PFSK-1 (cell line): ENCODE measurements at regions not wholly inside any gene's neighbourhood (a gene's known extent, or its start where the extent isn't known, plus 50 kb on each side); places are given as distances from the start of the nearest gene placed in this dataset.

ENCODE experiments used
- POLR2AphosphoS5 ChIP-seq: IDR thresholded peaks from 2 replicates; pipeline ENCODE4 v1.6.1; 2012; ENCODE audit warnings: low read depth, mild to moderate bottlenecking, control low read depth, low read length, moderate library complexity
- TAF1 ChIP-seq: IDR thresholded peaks from 2 replicates; pipeline ENCODE4 v1.6.1; 2012; ENCODE audit warnings: low read length, control low read depth, borderline replicate concordance; ENCODE audit not compliant: insufficient read depth
- TF ChIP-seq, protein P1 (sequence below), 2 experiments: IDR thresholded peaks; 2 replicates each; pipeline versions ENCODE4 v1.6.1 to v1.8.0; 2011 to 2012; ENCODE audit warnings: low read depth in 2 of 2, low read length in 2 of 2, control low read depth in 1 of 2, inconsistent platforms in 1 of 2, mild to moderate bottlenecking in 1 of 2, moderate library complexity in 1 of 2; ENCODE audit not compliant: insufficient read depth in 1 of 2

DNA sequence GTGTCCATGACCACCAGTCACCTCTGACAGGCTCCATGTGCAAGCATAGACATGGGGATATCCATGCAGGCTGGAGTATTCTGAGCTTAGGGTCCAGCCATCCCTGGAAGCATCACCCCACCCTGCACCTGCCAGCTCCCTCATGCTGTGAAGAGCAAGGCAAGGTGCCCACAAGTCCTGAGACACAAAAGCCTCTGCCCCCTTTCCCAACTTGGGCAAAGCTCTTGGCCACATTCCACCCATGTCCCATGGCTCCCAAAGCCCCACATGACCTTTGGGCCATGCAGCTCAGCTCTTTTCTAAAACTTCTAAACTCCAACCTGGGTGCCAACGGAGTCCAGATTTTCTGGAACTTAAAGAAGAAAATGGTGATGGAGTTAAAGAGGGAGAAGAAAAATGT lies 99.8 kb upstream of the SH3BP4 start:
- TF ChIP-seq POLR2AphosphoS5 (no peak), TAF1 (no peak)
- TF ChIP-seq, protein P1, sequence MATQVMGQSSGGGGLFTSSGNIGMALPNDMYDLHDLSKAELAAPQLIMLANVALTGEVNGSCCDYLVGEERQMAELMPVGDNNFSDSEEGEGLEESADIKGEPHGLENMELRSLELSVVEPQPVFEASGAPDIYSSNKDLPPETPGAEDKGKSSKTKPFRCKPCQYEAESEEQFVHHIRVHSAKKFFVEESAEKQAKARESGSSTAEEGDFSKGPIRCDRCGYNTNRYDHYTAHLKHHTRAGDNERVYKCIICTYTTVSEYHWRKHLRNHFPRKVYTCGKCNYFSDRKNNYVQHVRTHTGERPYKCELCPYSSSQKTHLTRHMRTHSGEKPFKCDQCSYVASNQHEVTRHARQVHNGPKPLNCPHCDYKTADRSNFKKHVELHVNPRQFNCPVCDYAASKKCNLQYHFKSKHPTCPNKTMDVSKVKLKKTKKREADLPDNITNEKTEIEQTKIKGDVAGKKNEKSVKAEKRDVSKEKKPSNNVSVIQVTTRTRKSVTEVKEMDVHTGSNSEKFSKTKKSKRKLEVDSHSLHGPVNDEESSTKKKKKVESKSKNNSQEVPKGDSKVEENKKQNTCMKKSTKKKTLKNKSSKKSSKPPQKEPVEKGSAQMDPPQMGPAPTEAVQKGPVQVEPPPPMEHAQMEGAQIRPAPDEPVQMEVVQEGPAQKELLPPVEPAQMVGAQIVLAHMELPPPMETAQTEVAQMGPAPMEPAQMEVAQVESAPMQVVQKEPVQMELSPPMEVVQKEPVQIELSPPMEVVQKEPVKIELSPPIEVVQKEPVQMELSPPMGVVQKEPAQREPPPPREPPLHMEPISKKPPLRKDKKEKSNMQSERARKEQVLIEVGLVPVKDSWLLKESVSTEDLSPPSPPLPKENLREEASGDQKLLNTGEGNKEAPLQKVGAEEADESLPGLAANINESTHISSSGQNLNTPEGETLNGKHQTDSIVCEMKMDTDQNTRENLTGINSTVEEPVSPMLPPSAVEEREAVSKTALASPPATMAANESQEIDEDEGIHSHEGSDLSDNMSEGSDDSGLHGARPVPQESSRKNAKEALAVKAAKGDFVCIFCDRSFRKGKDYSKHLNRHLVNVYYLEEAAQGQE (IDR thresholded peaks at IDR 0.05; ENCODE audit: insufficient read depth in 1 of 2, low read depth in 2 of 2, low read length in 2 of 2): no peak
